DMS153 treated with DMSO at 0.1 percent for 48 hours (cell line): ENCODE measurements at regions not wholly inside any gene's neighbourhood (a gene's known extent, or its start where the extent isn't known, plus 50 kb on each side); places are given as distances from the start of the nearest gene placed in this dataset.

Experiments used
- DNase-seq: peaks from one replicate; lab custom pipeline; 2025; ENCODE audit not compliant: unreplicated experiment; lab: John Stamatoyannopoulos, UW

DNA sequence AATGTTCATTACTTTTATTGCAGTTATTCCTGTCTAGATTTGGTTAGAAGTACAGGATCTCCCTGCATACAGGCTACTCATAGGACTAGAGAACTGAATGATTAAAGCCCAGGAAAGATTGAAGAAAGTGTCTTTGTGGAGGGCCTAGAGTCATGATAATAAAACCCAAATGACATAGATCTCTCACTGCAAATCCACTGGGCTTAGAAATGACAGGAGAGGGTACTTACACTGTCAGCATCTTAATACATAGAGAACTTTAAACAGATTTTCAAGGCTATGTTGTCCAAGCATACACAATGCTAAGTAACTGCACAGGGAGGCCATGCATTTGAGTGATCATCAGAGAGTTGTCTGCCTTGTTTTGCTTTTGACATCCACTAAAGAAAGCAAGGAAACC, 383.8 kb upstream of the MAP3K7 start:
- no peak for DNase-seq

DNA sequence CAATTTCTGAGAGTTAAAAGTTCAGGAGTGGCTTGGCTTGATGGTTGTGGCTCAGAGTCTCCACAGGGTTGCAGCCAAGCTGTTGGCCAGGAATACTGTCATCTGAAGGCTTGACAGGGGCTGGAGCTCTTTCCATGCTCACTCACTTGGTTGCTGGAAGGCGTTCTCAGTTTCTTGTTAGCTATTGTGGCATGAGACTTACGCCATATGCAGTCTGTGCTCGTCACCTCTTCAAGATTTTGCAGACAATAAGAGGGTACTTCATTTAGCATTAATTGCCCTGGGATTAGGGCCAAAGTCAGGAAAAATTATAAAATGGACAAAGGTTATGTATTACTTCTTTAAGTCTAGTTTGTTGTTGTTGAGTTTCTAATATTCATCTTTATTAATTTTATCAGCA, 380.6 kb upstream of the MAP3K7 start:
- no peak for DNase-seq

DNA sequence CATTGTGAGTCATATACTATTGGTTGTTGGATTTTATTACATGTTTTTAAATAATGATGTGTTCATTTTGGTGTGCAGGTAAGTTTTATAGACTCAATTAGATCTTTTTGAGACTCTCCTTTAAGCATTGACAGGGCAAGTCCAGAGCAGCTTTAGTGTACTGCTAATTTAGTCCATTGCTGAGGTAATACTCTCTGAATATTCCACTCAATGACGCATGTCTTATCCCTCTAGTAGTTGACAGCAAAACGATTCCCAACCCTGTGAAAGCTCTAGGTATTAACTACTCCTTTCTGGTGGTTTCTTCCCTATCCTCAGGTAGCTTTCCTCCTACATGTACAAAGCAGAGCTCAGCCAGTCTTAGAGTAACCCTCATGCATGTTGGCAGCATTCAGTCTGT, 373.5 kb upstream of the MAP3K7 start:
- DNase-seq = no peak

DNA sequence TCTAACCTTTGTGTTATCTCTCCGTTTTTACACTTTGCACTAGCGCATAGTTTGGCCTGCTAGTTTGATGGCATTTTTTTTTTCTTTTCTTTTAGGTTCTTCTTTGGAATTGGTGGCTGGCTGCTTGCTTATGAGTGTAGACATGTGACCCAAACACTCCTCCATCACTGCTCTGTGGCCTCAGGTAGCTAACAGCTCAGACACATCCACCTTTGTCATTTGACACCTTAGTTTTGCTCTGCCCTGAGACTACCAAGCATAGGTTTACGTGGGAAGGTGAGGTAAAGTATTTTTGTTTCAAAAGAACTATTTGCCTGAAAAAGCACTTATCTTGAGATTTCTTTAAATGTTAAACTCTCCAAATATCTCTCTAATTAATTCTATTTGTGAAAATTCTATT, 368.4 kb upstream of the MAP3K7 start:
- DNase-seq = no peak

DNA sequence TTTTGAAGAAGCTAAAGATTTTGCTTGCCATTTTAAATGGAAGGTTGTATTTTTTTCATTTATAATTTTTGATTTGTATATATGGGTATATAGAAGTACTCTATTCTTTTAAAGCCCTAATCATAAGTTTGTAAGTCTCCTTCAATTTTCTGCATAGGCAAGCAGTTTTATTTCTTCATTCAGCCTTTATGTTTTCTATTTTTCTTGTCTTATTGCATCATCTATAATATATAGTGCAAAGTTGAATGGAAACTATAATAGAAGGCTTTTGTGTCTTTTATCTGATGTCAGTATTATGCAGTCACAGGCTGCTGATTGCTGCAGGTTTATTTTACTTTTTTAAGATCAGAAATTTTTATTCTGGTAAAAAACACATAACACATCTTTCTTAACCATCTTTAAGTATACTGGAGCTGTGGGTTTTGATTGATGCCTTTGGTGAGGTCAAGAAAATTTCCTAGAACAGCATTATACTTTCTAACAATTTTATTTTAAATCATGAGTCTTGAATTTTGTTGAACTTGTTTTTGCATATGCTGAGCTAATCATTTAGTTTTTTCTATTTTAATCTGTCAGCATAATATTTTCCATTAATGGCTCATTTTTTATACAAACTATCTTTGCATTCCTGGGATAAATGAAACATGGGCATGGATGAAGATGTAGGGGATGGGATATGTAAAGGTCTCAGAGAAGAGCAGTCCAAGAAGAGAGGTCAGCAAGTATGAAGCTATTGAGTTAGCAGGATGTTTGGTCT, 366.7 kb upstream of the MAP3K7 start:
- DNase-seq = no peak

DNA sequence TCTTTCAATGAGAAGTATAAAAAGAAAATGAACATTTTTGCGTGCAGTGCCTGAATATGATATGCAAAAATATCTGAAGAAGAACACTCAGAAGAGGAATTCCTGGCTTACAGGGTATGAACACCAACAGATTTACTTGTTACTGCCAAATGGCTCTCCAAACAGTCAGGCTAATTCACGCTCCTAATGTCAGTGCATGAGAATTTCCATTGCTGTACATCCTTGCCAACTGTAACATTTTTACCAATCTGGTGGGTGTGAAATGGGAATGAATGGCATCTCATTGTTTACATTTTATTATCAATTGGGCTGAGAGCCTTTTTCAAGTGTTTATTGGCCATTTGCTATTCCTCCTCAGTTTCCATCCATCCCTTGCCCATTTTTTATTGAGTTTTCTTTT, 365.3 kb upstream of the MAP3K7 start:
- no peak for DNase-seq

DNA sequence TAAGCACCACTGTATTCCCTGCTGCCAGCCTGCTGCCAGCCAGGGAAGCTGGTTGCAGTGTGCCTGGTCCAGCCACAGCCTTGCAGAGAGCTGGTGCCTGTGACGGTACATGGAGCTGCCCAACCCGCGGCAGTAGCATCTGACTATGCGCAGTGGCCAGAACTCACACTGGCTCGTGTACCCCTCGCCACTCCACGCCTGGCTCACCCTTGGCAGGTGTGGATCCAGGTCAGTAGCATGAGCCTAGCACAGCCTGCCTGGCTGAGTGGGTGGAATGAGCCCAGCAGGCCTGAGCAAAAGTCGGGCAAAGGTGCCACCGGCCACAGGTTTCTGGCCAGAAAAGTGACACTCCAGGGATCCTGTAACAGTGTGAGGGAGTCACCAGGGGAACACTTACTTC, 361.7 kb upstream of the MAP3K7 start:
- DNase-seq = no peak

DNA sequence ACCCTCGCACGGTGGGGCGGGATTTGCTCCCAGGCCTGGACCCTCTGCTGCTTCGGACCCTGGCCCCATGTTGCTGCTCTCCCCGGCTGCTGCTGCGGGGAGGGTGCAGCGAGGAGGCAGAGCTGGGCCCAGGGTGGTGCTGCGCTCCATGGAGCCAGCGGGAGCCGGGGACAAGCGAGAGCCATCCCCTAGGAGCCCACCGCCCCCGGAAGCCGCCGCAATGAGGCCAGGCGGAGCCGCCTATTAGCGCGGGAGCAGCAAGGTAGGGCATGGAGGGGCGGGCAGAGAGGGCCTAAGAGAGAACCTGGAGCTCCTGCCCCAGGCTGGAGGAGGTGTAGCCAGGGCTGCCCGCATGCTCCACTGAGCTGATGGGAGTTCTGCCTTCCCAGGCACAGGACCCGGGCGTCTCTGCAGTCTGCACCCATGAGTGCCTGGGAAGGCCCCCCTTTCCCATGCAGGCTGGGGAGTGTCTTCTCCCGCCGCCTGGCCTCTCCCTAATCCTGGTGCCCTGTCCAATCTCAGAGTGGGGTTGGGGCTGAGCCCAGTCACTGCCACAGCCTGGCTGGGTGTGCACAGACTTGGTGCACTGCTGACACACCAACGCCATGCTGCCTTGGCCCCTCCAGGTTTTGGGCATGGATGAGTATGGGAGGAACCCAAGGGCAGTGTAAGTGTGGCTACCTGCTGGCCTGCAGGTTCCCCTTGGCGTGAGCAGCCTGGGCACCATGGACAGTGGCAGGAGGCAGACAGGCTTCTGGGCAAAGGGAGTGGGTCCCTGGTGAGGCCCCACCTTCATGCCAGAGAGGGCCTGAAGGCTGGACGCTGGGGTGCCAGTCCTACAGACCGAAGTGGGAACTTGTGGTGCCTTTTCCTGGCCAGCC, 360.6 kb upstream of the MAP3K7 start:
- no peak for DNase-seq

DNA sequence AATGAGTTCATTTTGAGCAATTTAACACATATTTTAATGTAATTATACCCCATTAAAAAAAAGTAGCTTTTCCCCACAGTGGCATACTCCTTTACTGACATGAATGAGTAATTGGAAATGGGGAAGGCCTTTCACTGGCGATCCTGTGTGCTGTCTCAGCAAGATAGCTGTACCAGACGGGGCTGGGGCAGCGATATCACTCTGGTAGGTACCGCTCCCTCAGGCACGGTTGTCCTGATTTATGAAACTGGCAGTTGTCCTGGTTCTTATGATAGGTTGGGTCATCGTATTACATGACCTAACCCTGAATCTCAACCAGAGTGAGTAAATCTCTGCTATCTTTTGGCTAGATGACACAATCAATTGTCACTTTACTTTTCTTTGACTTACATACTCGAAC, 355.0 kb upstream of the MAP3K7 start:
- no peak for DNase-seq

DNA sequence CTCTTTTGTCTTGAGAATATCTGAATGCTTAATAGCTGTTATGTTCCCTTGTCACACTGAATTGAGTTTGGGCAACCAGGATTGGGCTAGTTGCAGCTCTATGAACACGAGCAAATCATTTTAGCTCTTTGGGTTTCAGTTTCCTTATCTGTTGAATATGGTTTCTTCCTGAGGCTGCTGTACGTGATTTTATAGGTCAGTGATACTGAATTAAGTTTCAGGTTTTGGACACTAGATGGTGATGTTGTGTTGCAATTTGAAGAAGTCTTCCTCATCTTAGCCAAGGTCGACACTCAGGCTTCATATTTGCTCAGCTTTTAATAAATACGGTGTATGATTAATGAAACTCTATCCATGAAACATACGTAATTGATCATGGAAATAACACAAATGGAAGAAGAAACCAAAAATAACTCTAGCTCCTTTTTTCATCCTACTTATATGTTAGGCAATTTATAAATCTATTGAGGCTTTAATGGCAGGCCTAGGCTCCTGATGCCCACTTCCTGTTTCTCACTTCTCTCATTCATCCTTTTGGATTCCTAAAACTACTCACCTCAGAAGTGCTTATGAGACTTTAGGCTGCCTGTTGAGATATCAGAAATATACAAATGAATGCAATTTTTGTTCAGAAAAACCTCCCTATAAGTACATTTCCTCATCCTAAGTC, 354.1 kb upstream of the MAP3K7 start:
- DNase-seq = peak; percentile 77

DNA sequence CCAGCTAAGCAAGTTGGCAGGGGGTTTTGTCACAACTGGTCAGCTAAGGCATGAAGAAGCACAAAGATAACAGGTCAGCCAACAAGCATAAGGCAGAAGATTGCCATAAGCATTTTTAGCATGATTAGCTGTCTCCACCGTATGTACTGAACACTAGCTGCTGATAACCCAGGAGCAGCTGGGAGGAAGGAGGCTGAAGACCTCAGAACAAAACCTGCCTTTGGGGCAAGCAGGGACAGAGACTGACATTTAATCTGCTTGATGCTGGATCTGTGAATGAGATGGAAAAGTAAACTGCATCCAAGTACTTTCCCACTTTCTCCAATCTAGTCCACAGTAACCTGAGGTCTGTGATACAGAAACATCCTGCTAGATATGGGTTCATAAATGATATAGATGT, 353.0 kb upstream of the MAP3K7 start:
- DNase-seq = no peak

DNA sequence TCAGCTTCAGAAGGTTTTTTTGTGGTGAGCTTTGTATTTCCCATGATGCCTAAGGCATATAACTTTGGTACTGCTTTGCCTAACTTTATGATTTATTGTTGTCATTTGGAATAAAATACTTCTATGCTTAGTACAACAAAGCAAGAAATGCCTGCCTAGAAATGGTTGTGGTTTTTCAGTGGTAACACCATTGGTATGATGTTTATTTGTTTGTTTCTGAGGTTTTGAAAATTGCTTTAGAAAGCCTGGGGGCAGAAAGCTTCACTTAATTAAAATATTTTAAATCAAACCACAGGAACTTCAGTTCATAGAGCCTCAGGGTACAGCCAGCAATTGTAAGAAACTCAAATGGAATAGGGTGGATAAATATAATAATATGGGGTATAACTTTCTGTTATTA, 351.2 kb upstream of the MAP3K7 start:
- DNase-seq = no peak

DNA sequence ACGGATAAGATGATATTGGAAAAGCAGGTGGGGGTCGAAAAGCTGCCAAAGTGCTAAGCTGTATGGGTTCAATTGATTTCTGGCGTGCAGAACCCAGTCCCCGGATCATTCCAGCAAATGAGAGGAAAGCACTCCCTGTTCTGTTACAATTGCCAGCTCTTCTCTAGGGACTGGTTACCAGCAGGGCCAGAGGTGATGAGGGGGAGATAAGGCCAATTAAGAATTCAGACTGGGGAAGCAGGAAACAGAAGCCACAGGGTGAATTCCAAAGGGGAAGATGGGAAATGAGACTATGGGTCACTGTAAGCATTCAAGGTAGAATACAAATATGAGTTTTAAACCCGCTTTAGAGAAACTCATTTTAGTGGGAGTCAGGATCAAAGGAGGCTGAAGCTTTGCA, 349.4 kb upstream of the MAP3K7 start:
- no peak for DNase-seq

DNA sequence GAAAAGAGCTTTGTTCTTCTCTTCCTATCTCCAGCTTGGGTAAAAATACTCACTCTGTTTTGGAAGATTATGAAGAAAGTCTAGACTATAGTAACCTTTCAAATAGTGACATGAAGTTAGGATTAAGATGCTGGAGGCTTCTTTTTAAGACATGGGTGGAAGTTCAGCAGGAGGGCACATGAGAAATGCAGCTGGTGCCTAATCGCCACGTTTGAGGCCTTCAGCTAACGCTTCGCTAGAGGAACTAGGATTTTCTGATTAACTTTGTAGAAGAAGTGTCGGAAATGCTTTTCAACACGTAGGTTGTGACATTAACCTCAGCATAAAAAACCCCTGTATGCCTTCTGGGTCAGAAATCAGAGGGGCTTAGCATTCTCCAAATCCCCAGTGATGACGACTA, 348.1 kb upstream of the MAP3K7 start:
- DNase-seq = no peak

DNA sequence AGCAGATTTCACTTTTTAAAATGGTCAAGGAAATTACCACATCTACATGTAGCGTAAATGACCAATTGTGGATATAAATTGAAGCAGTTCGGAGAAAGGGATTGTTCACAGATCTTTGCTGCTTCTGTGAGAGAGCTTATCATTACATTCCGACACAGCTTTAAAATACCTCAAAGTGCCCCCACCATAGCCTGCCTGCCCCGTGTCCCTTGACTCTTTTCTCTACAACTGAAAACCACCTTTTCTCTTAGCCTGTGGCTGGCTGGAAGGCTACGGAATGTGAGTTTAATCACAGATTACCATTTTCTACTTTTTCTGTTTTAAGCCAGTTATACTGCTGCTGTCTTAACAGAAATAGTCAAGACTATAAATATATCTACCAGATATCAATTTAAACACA, 347.2 kb upstream of the MAP3K7 start:
- no peak for DNase-seq

DNA sequence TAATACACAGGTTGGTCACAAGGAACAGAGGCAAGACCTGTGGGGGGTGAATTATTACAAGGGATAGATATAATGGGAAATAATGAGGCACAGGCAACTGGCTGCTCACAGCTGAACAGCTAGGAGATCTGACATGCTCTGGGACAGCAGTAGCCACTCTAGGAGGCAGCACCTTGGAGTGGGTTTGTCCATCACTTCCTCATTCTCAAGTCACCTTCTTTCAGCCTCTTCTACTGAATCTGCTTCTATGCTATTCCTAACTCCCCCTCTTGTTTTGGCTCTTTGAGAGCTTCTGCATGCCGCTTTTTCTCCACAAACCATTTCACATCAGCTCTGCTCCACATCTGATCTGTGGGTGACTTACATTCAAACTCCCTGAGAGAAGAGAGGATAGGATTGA, 345.5 kb upstream of the MAP3K7 start:
- no peak for DNase-seq

DNA sequence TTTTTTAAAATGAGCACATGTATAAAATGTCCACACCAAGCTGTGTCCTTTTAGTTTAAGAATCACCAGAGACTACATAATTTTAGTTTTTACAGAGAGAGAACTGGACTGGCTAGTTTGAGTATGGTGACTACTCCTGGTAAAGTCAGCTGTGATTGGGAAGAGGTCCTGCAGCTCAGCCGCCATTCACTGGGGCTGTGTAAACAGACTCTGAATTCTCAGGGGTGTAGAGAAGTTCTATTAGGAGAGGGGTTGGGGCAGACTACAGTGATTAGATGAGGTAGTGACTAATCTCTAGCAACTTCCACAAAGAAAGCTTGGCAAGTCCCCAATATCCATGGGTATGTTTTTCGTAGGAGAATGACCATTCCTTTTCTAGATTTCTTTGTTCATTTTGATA, 341.2 kb upstream of the MAP3K7 start:
- DNase-seq = no peak

DNA sequence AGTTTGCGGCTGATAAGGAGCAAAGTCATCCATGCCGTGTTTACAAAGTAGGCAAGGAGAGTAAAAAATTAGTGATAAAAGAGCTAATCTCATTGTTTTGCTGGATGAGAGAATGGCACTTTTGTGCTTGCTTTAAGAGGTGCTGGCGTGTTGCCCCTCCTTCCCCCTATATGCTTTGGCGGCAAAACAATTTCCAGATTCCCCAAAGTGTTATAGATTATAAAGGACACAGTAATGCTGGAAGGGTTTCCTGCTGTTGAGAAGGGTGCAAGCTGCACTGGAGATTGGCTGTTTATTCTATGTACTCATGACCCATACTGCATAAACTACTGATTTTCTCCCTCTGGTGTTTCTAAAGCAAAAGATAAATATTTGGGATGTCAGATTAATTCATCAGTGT, 338.9 kb upstream of the MAP3K7 start:
- no peak for DNase-seq

DNA sequence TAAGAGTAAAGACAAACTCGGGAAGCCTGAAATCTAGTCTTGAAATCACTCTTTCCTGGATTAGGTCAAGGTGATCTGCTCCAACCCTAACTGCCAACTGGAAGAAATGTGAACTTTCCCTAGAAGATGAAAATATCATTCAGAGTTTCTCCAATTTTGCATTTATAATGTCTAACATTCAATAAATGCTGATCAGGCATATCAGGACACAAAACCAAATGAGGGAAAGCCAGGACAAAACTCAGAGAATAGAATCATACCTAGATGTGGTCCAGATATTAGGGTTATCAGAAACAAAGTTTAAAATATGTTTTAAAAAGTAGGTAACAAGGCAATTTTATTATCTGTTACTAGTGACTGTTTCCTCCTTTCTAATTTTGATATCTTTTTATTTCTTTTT, 335.5 kb upstream of the MAP3K7 start:
- DNase-seq = no peak

DNA sequence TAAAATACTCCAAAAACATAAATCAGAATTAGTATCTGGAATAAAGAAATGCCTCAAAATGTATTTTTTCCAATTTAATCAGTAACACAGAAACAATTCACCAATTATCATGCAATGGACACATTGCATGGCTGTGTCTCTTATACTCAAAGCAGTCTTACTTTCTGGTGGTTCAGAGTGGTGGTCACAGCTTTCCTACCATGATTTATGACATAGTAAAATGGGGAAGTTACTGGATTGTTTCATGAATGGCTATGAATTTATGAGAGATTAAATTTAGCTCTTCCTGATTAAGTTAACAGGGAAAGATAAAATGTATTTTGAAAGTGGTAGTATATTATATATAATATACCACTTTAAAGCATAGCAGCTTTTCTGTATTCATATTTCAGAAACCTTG, 331.5 kb upstream of the MAP3K7 start:
- DNase-seq = no peak

DNA sequence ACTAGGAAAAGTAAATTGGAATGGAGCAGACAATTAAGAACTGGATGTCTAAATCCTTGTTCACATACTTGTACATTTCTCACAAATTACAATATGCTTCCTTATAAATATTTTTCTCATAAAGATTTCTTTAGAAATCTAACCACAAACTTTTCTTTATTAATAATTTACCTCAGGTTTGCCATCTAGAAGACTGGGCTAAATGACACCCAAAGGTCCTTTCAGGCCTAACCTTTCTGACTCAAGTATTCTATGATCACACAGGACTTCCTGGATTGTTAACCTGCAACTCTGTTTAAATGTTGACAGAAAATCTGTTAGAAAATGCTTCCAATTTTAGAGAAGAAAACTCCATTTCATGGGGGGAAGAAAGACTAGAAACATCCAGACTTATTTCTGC, 330.5 kb upstream of the MAP3K7 start:
- no peak for DNase-seq

DNA sequence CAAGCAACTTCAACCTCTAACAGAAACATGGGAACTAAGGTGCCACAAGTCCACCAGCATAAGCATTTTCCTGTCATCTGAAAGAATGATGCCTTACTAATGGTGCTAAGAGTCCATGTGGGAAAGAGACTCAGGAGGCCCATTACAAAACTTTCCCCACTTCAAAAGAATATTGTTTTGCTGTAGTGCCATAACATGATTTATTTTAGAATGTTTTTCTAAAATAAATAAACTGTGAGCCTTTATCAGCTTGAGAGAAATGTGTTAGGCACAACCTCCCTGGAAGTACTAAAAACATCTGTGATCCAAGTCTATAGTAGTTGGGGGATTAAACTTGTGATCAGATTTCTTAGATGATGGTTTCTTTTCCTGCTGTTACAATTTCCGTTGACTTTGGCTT, 330.1 kb upstream of the MAP3K7 start:
- no peak for DNase-seq
